ENCODE measurements at regions not wholly inside any gene's neighbourhood (a gene's known extent, or its start where the extent isn't known, plus 50 kb on each side); places are given as distances from the start of the nearest gene placed in this dataset.

GRCh38 chr16:63904930-63905329 is 1216.9 kb downstream of the CDH11 start:
- no peak overlapping the region for H3K4me3 ChIP-seq (ENCODE audit: low read depth, low read length)
- DNase-seq (ENCODE audit: low read depth) = no peak
- TF ChIP-seq POLR2A (IDR thresholded peaks at IDR 0.05; ENCODE audit: extremely low read depth, insufficient read length) = no peak
- TF ChIP-seq MAX (IDR thresholded peaks at IDR 0.05; ENCODE audit: low read depth, low read length) = no peak
- no peak for TF ChIP-seq CTCF (IDR thresholded peaks at IDR 0.05; ENCODE audit: low read depth, low read length)
- TF ChIP-seq MYC (IDR thresholded peaks at IDR 0.05; ENCODE audit: low read depth, low read length) = no peak

- no peak overlapping the region for H3K4me3 ChIP-seq (ENCODE audit: low read depth, low read length)
- TF ChIP-seq CTCF (IDR thresholded peaks at IDR 0.05; ENCODE audit: low read depth, low read length) (no peak), MYC (IDR thresholded peaks at IDR 0.05; ENCODE audit: low read depth, low read length) (no peak), POLR2A (IDR thresholded peaks at IDR 0.05; ENCODE audit: extremely low read depth, insufficient read length) (no peak), MAX (IDR thresholded peaks at IDR 0.05; ENCODE audit: low read depth, low read length) (no peak)
- DNase-seq (ENCODE audit: low read depth) = no peak
Observed at GRCh38 chr16:63904182-63904581, 1217.7 kb downstream of the CDH11 start.

GRCh38 chr16:63896383-63897109 is 1225.3 kb downstream of the CDH11 start:
- no peak overlapping the region for H3K4me3 ChIP-seq (ENCODE audit: low read depth, low read length)
- no peak for TF ChIP-seq CTCF (IDR thresholded peaks at IDR 0.05; ENCODE audit: low read depth, low read length)
- no peak for TF ChIP-seq MYC (IDR thresholded peaks at IDR 0.05; ENCODE audit: low read depth, low read length)
- TF ChIP-seq MAX (IDR thresholded peaks at IDR 0.05; ENCODE audit: low read depth, low read length) = no peak
- TF ChIP-seq POLR2A (IDR thresholded peaks at IDR 0.05; ENCODE audit: extremely low read depth, insufficient read length) = no peak
- DNase-seq (ENCODE audit: low read depth) = no peak

- TF ChIP-seq MYC (IDR thresholded peaks at IDR 0.05; ENCODE audit: low read depth, low read length) (no peak), MAX (IDR thresholded peaks at IDR 0.05; ENCODE audit: low read depth, low read length) (no peak), CTCF (IDR thresholded peaks at IDR 0.05; ENCODE audit: low read depth, low read length) (no peak), POLR2A (IDR thresholded peaks at IDR 0.05; ENCODE audit: extremely low read depth, insufficient read length) (no peak)
- DNase-seq (ENCODE audit: low read depth) = no peak
- no peak overlapping the region for H3K4me3 ChIP-seq (ENCODE audit: low read depth, low read length)
Observed at GRCh38 chr16:63890723-63891122, 1231.1 kb downstream of the CDH11 start.

GRCh38 chr16:63890081-63890480 is 1231.8 kb downstream of the CDH11 start:
- H3K4me3 ChIP-seq (ENCODE audit: low read depth, low read length) = no peak overlapping the region
- TF ChIP-seq MAX (IDR thresholded peaks at IDR 0.05; ENCODE audit: low read depth, low read length) (no peak), MYC (IDR thresholded peaks at IDR 0.05; ENCODE audit: low read depth, low read length) (no peak)
- DNase-seq (ENCODE audit: low read depth) = no peak

GRCh38 chr16:63883091-63883490 is 1238.8 kb downstream of the CDH11 start:
- DNase-seq (ENCODE audit: low read depth) = no peak
- H3K4me3 ChIP-seq (ENCODE audit: low read depth, low read length) = no peak overlapping the region
- TF ChIP-seq MAX (IDR thresholded peaks at IDR 0.05; ENCODE audit: low read depth, low read length) (no peak), POLR2A (IDR thresholded peaks at IDR 0.05; ENCODE audit: extremely low read depth, insufficient read length) (no peak), MYC (IDR thresholded peaks at IDR 0.05; ENCODE audit: low read depth, low read length) (no peak), CTCF (IDR thresholded peaks at IDR 0.05; ENCODE audit: low read depth, low read length) (no peak)
